HUDEP-2 (cell line): ENCODE measurements at regions not wholly inside any gene's neighbourhood (a gene's known extent, or its start where the extent isn't known, plus 50 kb on each side); places are given as distances from the start of the nearest gene placed in this dataset.

Source experiments
- DNase-seq, 76 experiments: peaks; one replicate each; lab custom pipeline; 2025; ENCODE audit not compliant: unreplicated experiment in 76 of 76; lab: John Stamatoyannopoulos, UW

- DNase-seq, result no peak
Measured at GRCh38 chr9:80144856-80145255, 573.1 kb downstream of the TLE4 start.

GRCh38 chr9:80144406-80144805, 572.6 kb downstream of the TLE4 start:
- DNase-seq, result no peak

GRCh38 chr9:80143899-80144298, 572.1 kb downstream of the TLE4 start:
- DNase-seq, result no peak

GRCh38 chr9:80134487-80134886, 562.7 kb downstream of the TLE4 start:
- DNase-seq, result no peak

- DNase-seq, result no peak
Measured at GRCh38 chr9:80131627-80132026, 559.9 kb downstream of the TLE4 start.

- no peak for DNase-seq
Measured at GRCh38 chr9:80127920-80128319, 556.2 kb downstream of the TLE4 start.

GRCh38 chr9:80125731-80126264, 554.0 kb downstream of the TLE4 start:
- DNase-seq, result no peak

- DNase-seq, result no peak
Measured at GRCh38 chr9:80117031-80117430, 545.3 kb downstream of the TLE4 start.

GRCh38 chr9:80114241-80114640, 542.5 kb downstream of the TLE4 start:
- no peak for DNase-seq

GRCh38 chr9:80107931-80108660, 536.3 kb downstream of the TLE4 start:
- no peak for DNase-seq

GRCh38 chr9:80097476-80097875, 525.7 kb downstream of the TLE4 start:
- DNase-seq, result no peak

GRCh38 chr9:80094176-80094771, 522.5 kb downstream of the TLE4 start:
- DNase-seq, result no peak

GRCh38 chr9:80093695-80094094, 521.9 kb downstream of the TLE4 start:
- DNase-seq, result no peak

- no peak for DNase-seq
Measured at GRCh38 chr9:80091526-80091925, 519.8 kb downstream of the TLE4 start.

- DNase-seq, result no peak
Measured at GRCh38 chr9:80090317-80090716, 518.6 kb downstream of the TLE4 start.

GRCh38 chr9:80086822-80087345, 515.1 kb downstream of the TLE4 start:
- no peak for DNase-seq

- DNase-seq, result no peak
Measured at GRCh38 chr9:80086386-80086785, 514.6 kb downstream of the TLE4 start.

- no peak for DNase-seq
Measured at GRCh38 chr9:80085668-80086067, 513.9 kb downstream of the TLE4 start.

- no peak for DNase-seq
Measured at GRCh38 chr9:80082213-80082612, 510.4 kb downstream of the TLE4 start.

- DNase-seq, result no peak
Measured at GRCh38 chr9:80078826-80079225, 507.1 kb downstream of the TLE4 start.

- no peak for DNase-seq
Measured at GRCh38 chr9:80077059-80077458, 505.3 kb downstream of the TLE4 start.

GRCh38 chr9:80076162-80076561, 504.4 kb downstream of the TLE4 start:
- DNase-seq, result no peak
